OCI-LY7 (cell line): ENCODE measurements at regions not wholly inside any gene's neighbourhood (a gene's known extent, or its start where the extent isn't known, plus 50 kb on each side); places are given as distances from the start of the nearest gene placed in this dataset.

Experiments used
- BruUV-seq: library from RNA; stranded (reverse); fragments of 400-500 nt; replicated peaks from 2 replicates; lab custom pipeline; 2021; lab: Mats Ljungman, UMichigan
- CTCF ChIA-PET: fragments of 300-600 bp; sonication (Branson Sonifier 250); formaldehyde crosslinking; loops from one replicate; lab custom pipeline; 2022; ENCODE audit warnings: antibody characterized with exemption; ENCODE audit not compliant: unreplicated experiment; lab: Charles Lee
- POLR2A ChIA-PET: fragments of 300-600 bp; sonication (Branson Sonifier 250); formaldehyde crosslinking; loops from one replicate; lab custom pipeline; 2022; ENCODE audit warnings: antibody characterized with exemption; lab: Charles Lee
- DNase-seq: peaks from one replicate; pipeline ENCODE4 v3.0.0-alpha.2; 2015; ENCODE audit warnings: low spot score
- H2AFZ ChIP-seq: fragments of 200-600 bp; sonication (generic), shearing (Covaris generic); 2 replicates; pipeline ENCODE4 v1.6.1; 2014; ENCODE audit warnings: mild to moderate bottlenecking, antibody characterized with exemption, low read length, moderate library complexity
- H3K27ac ChIP-seq: fragments of 200-600 bp; sonication (generic); 2 replicates; pipeline ENCODE4 v1.5.1; 2014; ENCODE audit warnings: mixed run types, low read depth, mild to moderate bottlenecking, moderate library complexity, low read length, inconsistent platforms; ENCODE audit not compliant: poor library complexity, severe bottlenecking
- H3K36me3 ChIP-seq: fragments of 200-600 bp; sonication (generic); 2 replicates; pipeline ENCODE4 v1.6.1; 2014; ENCODE audit warnings: mild to moderate bottlenecking, antibody characterized with exemption, low read length, moderate library complexity, mixed read lengths; ENCODE audit not compliant: insufficient read depth
- H3K4me1 ChIP-seq: fragments of 200-600 bp; sonication (generic); 2 replicates; pipeline ENCODE4 v1.5.1; 2014; ENCODE audit warnings: mild to moderate bottlenecking, low read length; ENCODE audit not compliant: insufficient read depth, poor library complexity, severe bottlenecking
- H3K4me2 ChIP-seq: fragments of 200-600 bp; sonication (generic); 2 replicates; pipeline ENCODE4 v1.6.1; 2014; ENCODE audit warnings: mild to moderate bottlenecking, low read length
- H3K4me3 ChIP-seq: fragments of 200-600 bp; sonication (generic); 2 replicates; pipeline ENCODE4 v1.5.1; 2014; ENCODE audit warnings: mild to moderate bottlenecking, low read depth, low read length; ENCODE audit not compliant: poor library complexity, severe bottlenecking
- H3K79me2 ChIP-seq: fragments of 200-600 bp; sonication (generic); 2 replicates; pipeline ENCODE4 v1.6.1; 2016; ENCODE audit warnings: low read depth, mild to moderate bottlenecking, low read length, moderate library complexity, mixed read lengths; ENCODE audit not compliant: insufficient read depth
- H3K9me2 ChIP-seq: fragments of 200-600 bp; sonication (generic); 2 replicates; pipeline ENCODE4 v1.6.1; 2016; ENCODE audit warnings: mild to moderate bottlenecking, low read length, mixed read lengths; ENCODE audit not compliant: insufficient read depth
- H3K9me3 ChIP-seq: fragments of 200-600 bp; sonication (generic); 2 replicates; pipeline ENCODE4 v1.6.1; 2014; ENCODE audit warnings: mild to moderate bottlenecking, mixed run types, low read length, mixed read lengths
- H4K20me1 ChIP-seq: fragments of 200-600 bp; sonication (generic); 2 replicates; pipeline ENCODE4 v1.6.1; 2014; ENCODE audit warnings: mild to moderate bottlenecking, antibody characterized with exemption, low read length, moderate library complexity, mixed read lengths; ENCODE audit not compliant: insufficient read depth
- CTCF ChIP-seq: fragments of 200-600 bp; sonication (generic); conservative IDR thresholded peaks from 2 replicates; pipeline ENCODE4 v1.5.1; 2014; ENCODE audit warnings: mild to moderate bottlenecking, antibody characterized with exemption, low read length, moderate library complexity, mixed read lengths
- EZH2phosphoT487 ChIP-seq: fragments of 200-600 bp; sonication (generic); IDR thresholded peaks from 2 replicates; pipeline ENCODE4 v1.6.1; 2018; ENCODE audit warnings: low read depth, borderline replicate concordance, mild to moderate bottlenecking, mixed run types, antibody characterized with exemption, low read length, moderate library complexity, mixed read lengths
- intact Hi-C: fragments of 100-400 bp; cut with micrococcal nuclease; formaldehyde crosslinking; loops from one replicate; pipeline ENCODE4 v1.10.0; 2022; ENCODE audit not compliant: unreplicated experiment

GRCh38 chr13:21823949-21824348 lies 153.1 kb downstream of the FGF9 start:
- Histone ChIP-seq H3K4me2 (no peak overlapping the region), H3K79me2 (no peaks in the 10 kb centered on the region), H4K20me1 (no peaks in the 10 kb centered on the region), H2AFZ (no peak overlapping the region), H3K4me3 (no peak overlapping the region), H3K9me2 (no peaks in the 10 kb centered on the region), H3K27ac (no peak overlapping the region), H3K4me1 (no peaks in the 10 kb centered on the region), H3K9me3 (no peaks in the 10 kb centered on the region), H3K36me3 (no peaks in the 10 kb centered on the region)
- ChIA-PET POLR2A (no interaction called here), CTCF (no interaction called here)
- no peak for DNase-seq
- intact Hi-C loops, result loop anchor here (10.0 kb wide), 1 partner anchor 189 kb away; no protein-coding TSS in a partner anchor
- no TSS peak for BruUV-seq
- TF ChIP-seq EZH2phosphoT487, result no peak
- TF ChIP-seq CTCF, result no peak

GRCh38 chr13:21825186-21825585 lies 154.3 kb downstream of the FGF9 start:
- intact Hi-C loops, result loop anchor here (10.0 kb wide), 1 partner anchor 190 kb away; no protein-coding TSS in a partner anchor

More at GRCh38 chr13:21825186-21825585, 154.3 kb downstream of the FGF9 start:
- ChIA-PET POLR2A (no interaction called here), CTCF (no interaction called here)
- H2AFZ ChIP-seq, result no peak overlapping the region
- H3K4me1 ChIP-seq, result no peaks in the 10 kb centered on the region
- no peak for TF ChIP-seq EZH2phosphoT487
- no peak for TF ChIP-seq CTCF
- no peak overlapping the region for H3K4me3 ChIP-seq
- H3K9me2 ChIP-seq, result no peaks in the 10 kb centered on the region
- no peak overlapping the region for H3K27ac ChIP-seq
- H4K20me1 ChIP-seq, result no peaks in the 10 kb centered on the region
- H3K79me2 ChIP-seq, result no peaks in the 10 kb centered on the region
- DNase-seq, result no peak
- no TSS peak for BruUV-seq
- no peaks in the 10 kb centered on the region for H3K36me3 ChIP-seq
- no peak overlapping the region for H3K4me2 ChIP-seq
- H3K9me3 ChIP-seq, result no peaks in the 10 kb centered on the region
